Trophoblast cell (in vitro differentiated cells and primary cell): ENCODE measurements at regions not wholly inside any gene's neighbourhood (a gene's known extent, or its start where the extent isn't known, plus 50 kb on each side); places are given as distances from the start of the nearest gene placed in this dataset.
"Not testable (repeated sequence)": the region's sequence is repeated elsewhere in the genome, so short reads cannot be mapped to it uniquely, and the experiment has no call there.

Experiments used
- DNase-seq, 2 donors: peaks; one replicate each; pipeline ENCODE4 v3.0.0-alpha.2; 2016
- H2AFZ ChIP-seq: 2 replicates; pipeline ENCODE4 v1.6.1; 2013; ENCODE audit warnings: low read length, moderate library complexity, mild to moderate bottlenecking; ENCODE audit not compliant: insufficient read depth, poor library complexity
- H2AK5ac ChIP-seq: 2 replicates; pipeline ENCODE4 v1.6.1; 2013; ENCODE audit warnings: mild to moderate bottlenecking, low read length
- H2BK120ac ChIP-seq: 2 replicates; pipeline ENCODE4 v1.6.1; 2013; ENCODE audit warnings: low read length, mild to moderate bottlenecking, moderate library complexity; ENCODE audit not compliant: insufficient read depth, poor library complexity
- H2BK12ac ChIP-seq: 2 replicates; pipeline ENCODE4 v1.6.1; 2013; ENCODE audit warnings: mild to moderate bottlenecking, low read length, moderate library complexity
- H2BK5ac ChIP-seq: 2 replicates; pipeline ENCODE4 v1.6.1; 2013; ENCODE audit warnings: low read length, low read depth, moderate library complexity, mild to moderate bottlenecking; ENCODE audit not compliant: poor library complexity
- H3K14ac ChIP-seq: 2 replicates; pipeline ENCODE4 v1.6.1; 2013; ENCODE audit warnings: mild to moderate bottlenecking, low read length
- H3K18ac ChIP-seq: 2 replicates; pipeline ENCODE4 v1.6.1; 2013; ENCODE audit warnings: mild to moderate bottlenecking, low read length
- H3K23ac ChIP-seq: 2 replicates; pipeline ENCODE4 v1.6.1; 2013; ENCODE audit warnings: low read length
- H3K27ac ChIP-seq: 2 replicates; pipeline ENCODE4 v1.5.1; 2013; ENCODE audit warnings: low read depth, mild to moderate bottlenecking, inconsistent platforms, low read length, moderate library complexity
- H3K27me3 ChIP-seq: 2 replicates; pipeline ENCODE4 v1.6.1; 2013; ENCODE audit warnings: inconsistent platforms, mild to moderate bottlenecking, low read length, moderate library complexity; ENCODE audit not compliant: insufficient read depth
- H3K36me3 ChIP-seq, 2 experiments: 1 replicate in 1 of 2; 2 replicates in 1 of 2; pipeline ENCODE4 v1.6.1; 2013; ENCODE audit warnings: low read length in 2 of 2, mild to moderate bottlenecking in 2 of 2, moderate library complexity in 1 of 2; ENCODE audit not compliant: insufficient read depth in 2 of 2, control insufficient read depth in 1 of 2
- H3K4ac ChIP-seq: 2 replicates; pipeline ENCODE4 v1.6.1; 2013; ENCODE audit warnings: low read depth, mild to moderate bottlenecking, low read length, moderate library complexity
- H3K4me1 ChIP-seq, 2 experiments: 1 replicate in 1 of 2; 2 replicates in 1 of 2; pipeline ENCODE4 v1.6.1; 2013; ENCODE audit warnings: low read length in 2 of 2, mild to moderate bottlenecking in 2 of 2, moderate library complexity in 1 of 2; ENCODE audit not compliant: insufficient read depth in 2 of 2, control insufficient read depth in 1 of 2
- H3K4me2 ChIP-seq: 2 replicates; pipeline ENCODE4 v1.6.1; 2013; ENCODE audit warnings: inconsistent platforms, mild to moderate bottlenecking, low read length, moderate library complexity
- H3K4me3 ChIP-seq: 2 replicates; pipeline ENCODE4 v1.5.1; 2013; ENCODE audit warnings: mild to moderate bottlenecking, low read depth, low read length, inconsistent platforms
- H3K79me1 ChIP-seq: one replicate; pipeline ENCODE4 v1.6.1; 2013; ENCODE audit warnings: low read length
- H3K79me2 ChIP-seq: 2 replicates; pipeline ENCODE4 v1.6.1; 2013; ENCODE audit warnings: low read length, mild to moderate bottlenecking; ENCODE audit not compliant: control insufficient read depth, insufficient read depth, poor library complexity
- H3K9ac ChIP-seq: 2 replicates; pipeline ENCODE4 v1.6.1; 2013; ENCODE audit warnings: mild to moderate bottlenecking, low read length
- H3K9me3 ChIP-seq: 2 replicates; pipeline ENCODE4 v1.6.1; 2013; ENCODE audit warnings: low read depth, mild to moderate bottlenecking, control low read depth, inconsistent platforms, low read length; ENCODE audit not compliant: insufficient read depth
- H4K12ac ChIP-seq: 2 replicates; pipeline ENCODE4 v1.6.1; 2013; ENCODE audit warnings: low read depth, mild to moderate bottlenecking, low read length, moderate library complexity
- H4K8ac ChIP-seq: 2 replicates; pipeline ENCODE4 v1.6.1; 2013; ENCODE audit warnings: low read depth, mild to moderate bottlenecking, low read length, moderate library complexity
- H4K91ac ChIP-seq: one replicate; pipeline ENCODE4 v1.6.1; 2013; ENCODE audit warnings: low read depth, mild to moderate bottlenecking, low read length, moderate library complexity
- WGBS: extraction: QIAGEN DNeasy Blood & Tissue Kit; methylation state at CpG from one replicate; pipeline ENCODE4 v1.1.7; 2013; ENCODE audit warnings: missing lambda C conversion rate; ENCODE audit not compliant: insufficient read length, insufficient coverage; ENCODE audit errors: extremely low coverage; 5-methylcytosine and 5-hydroxymethylcytosine counted together

DNA sequence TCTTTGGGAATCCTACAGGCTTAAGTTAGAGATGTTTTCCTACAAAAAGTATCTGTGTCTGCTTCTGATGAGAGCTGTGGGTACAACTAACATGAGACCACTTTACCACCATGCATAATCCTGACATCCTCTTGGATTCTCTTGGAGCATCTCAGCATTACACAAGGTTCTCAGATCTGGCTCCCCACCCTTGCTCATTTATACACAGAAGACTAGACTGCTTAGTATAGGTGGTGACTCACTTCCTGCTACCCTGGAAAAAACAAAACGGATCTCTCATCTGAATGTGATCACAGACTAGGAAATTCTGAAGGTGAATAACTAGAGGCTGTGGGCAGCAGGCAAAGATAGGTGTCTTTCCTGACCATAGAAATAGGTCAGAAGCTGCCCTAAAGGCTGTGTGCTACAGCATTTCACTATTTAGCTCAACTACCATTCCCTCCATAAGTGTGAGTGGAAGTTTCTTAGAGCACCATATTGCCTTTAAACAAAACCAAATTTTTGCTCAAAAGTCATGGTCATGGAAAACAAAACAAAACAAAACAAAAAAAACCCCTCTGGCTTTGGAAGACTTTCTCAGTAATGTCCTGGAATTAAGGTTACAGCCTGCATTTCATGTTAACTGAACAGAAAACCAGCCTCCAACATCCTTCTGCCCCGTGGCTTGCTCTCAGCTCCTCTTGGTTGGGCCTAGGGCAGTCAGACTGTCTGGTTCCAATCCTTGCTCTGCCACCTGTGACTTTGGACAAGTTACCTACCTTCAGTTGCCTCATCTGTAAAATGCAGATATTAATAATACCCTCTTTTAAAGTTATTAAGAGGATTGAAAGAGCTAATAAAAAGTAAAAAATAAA is 75.1 kb upstream of the ZSCAN2 start:
- H2BK12ac ChIP-seq, H3K27ac ChIP-seq, H3K4me2 ChIP-seq, H3K23ac ChIP-seq, H3K4me1 ChIP-seq, H3K79me1 ChIP-seq, H2BK120ac ChIP-seq, H3K4me3 ChIP-seq, H3K18ac ChIP-seq, H4K8ac ChIP-seq, H3K4ac ChIP-seq, H3K14ac ChIP-seq, H4K12ac ChIP-seq, H2BK5ac ChIP-seq, H4K91ac ChIP-seq, H3K27me3 ChIP-seq, H2AFZ ChIP-seq, H3K9me3 ChIP-seq, H3K36me3 ChIP-seq, H3K9ac ChIP-seq, H2AK5ac ChIP-seq, H3K79me2 ChIP-seq, DNase-seq: not testable (repeated sequence)
- WGBS = no CpG with 5 or more reads among the region's 2 CpGs

DNA sequence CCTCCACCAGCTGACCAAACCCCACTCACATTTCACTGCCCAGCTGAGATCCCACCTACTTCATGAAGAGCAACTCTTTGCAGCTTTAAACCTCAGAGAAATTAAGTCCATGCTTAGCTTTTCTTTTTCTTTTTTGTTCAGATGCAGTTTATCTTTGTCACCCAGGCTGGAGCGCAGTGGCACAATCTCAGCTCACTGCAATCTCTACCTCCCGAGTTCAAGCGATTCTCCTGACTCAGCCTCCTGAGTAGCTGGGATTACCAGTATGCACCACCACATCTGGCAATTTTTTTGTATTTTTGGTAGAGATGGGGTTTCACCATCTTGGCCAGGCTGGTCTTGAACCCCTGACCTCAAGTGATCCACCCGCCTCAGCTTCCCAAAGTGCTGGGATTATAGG is 70.1 kb upstream of the ZSCAN2 start:
- H3K18ac ChIP-seq, H3K4me2 ChIP-seq, H3K14ac ChIP-seq, H3K79me1 ChIP-seq, H3K4ac ChIP-seq, H4K91ac ChIP-seq, H3K9me3 ChIP-seq, H2AK5ac ChIP-seq, H3K27me3 ChIP-seq, H3K23ac ChIP-seq, H3K27ac ChIP-seq, H2BK12ac ChIP-seq, H2BK120ac ChIP-seq, H4K12ac ChIP-seq, H3K4me1 ChIP-seq, H3K36me3 ChIP-seq, H3K4me3 ChIP-seq, DNase-seq, H2BK5ac ChIP-seq, H3K9ac ChIP-seq, H4K8ac ChIP-seq, H3K79me2 ChIP-seq, H2AFZ ChIP-seq: not testable (repeated sequence)
- WGBS = no CpG with 5 or more reads among the region's 4 CpGs

DNA sequence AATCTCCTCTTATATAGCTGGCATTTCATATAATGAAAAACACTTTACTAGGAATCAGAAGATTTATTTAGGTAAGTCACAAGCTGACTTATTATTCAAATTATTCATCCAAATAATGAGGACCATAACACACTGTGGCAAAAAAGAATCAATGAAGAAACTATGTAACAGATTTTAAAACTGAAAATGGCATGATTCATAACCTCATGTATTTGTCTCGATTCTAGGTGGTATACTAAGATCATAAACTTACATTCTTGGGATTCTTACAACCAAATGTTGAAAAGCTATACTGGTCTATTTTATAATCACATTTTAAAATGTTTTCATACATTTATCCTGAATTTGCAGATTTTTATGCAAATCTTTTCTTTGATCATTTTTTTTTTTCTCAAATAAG is 69.6 kb upstream of the ZSCAN2 start:
- H2BK120ac ChIP-seq, H3K79me2 ChIP-seq, H3K27me3 ChIP-seq, H2BK12ac ChIP-seq, H2AK5ac ChIP-seq, DNase-seq, H3K23ac ChIP-seq, H4K12ac ChIP-seq, H4K8ac ChIP-seq, H3K4me3 ChIP-seq, H3K27ac ChIP-seq, H3K79me1 ChIP-seq, H3K4ac ChIP-seq, H2AFZ ChIP-seq, H3K4me1 ChIP-seq, H3K18ac ChIP-seq, H3K4me2 ChIP-seq, H4K91ac ChIP-seq, H3K9me3 ChIP-seq, H3K14ac ChIP-seq, H3K36me3 ChIP-seq, H2BK5ac ChIP-seq, H3K9ac ChIP-seq: not testable (repeated sequence)
- WGBS = no CpG with 5 or more reads among the region's 1 CpG

DNA sequence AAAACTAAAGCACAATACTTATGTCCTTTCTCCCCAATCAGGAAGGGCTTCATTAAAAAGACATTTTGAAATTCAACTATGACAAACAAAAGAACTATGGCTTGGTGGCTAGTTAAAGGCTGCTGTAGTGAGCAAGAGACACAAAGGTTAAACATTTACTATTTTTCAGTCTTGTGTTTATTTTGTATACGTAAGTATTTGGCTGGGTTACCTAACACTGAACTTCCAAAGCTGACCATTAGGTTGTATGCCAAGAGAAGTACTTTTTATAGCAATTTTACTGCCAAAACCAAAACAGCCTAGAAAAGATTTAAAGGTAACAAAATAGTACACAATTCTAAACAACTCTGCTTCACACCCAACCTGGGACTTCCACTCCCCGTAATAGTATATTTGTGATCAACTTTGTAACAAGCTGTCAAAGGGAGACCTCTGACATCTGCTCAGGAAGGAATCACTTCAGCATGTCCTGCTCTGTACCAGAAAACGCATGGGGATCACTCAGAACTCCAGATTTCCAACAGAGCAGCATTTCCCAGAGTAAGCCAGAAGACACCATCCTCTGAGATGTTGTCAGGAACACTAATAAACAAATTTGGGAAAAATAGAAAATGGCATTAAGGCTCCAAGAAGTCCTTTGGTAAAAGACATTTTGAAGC is 69.0 kb upstream of the ZSCAN2 start:
- not testable (repeated sequence) for DNase-seq, H2BK12ac ChIP-seq, H4K8ac ChIP-seq, H3K79me1 ChIP-seq, H3K4me3 ChIP-seq, H3K14ac ChIP-seq, H3K4me2 ChIP-seq, H3K79me2 ChIP-seq, H2AFZ ChIP-seq, H3K27me3 ChIP-seq, H3K36me3 ChIP-seq, H3K27ac ChIP-seq, H2BK120ac ChIP-seq, H3K23ac ChIP-seq, H3K4me1 ChIP-seq, H3K9me3 ChIP-seq, H4K12ac ChIP-seq, H2AK5ac ChIP-seq, H3K9ac ChIP-seq, H3K18ac ChIP-seq, H3K4ac ChIP-seq, H2BK5ac ChIP-seq, H4K91ac ChIP-seq
- WGBS = no CpG with 5 or more reads among the region's 3 CpGs
